ENCODE measurements at regions not wholly inside any gene's neighbourhood (a gene's known extent, or its start where the extent isn't known, plus 50 kb on each side); places are given as distances from the start of the nearest gene placed in this dataset.
"Not testable (repeated sequence)": the region's sequence is repeated elsewhere in the genome, so short reads cannot be mapped to it uniquely, and the experiment has no call there.

GRCh38 chr1:19562847-19563246 lies 77.5 kb upstream of the CAPZB start:
- no peak for DNase-seq
- Histone ChIP-seq H3K4me3 (ENCODE audit: low read length) (no peak overlapping the region), H3K36me3 (ENCODE audit: control insufficient read depth, insufficient read depth, low read length) (no peaks in the 10 kb centered on the region), H3K27ac (ENCODE audit: low read length) (peak overlapping the region; percentile 85), H3K27me3 (ENCODE audit: control insufficient read depth, insufficient read depth, low read length) (no peaks in the 10 kb centered on the region), H3K9me3 (replicated peaks; ENCODE audit: control insufficient read depth, low read depth, low read length) (no peaks in the 10 kb centered on the region), H3K4me1 (ENCODE audit: control insufficient read depth, insufficient read depth, low read length) (peaks cover 25% of the 10 kb centered on the region)
- WGBS (ENCODE audit: insufficient coverage), result no CpG with 5 or more reads among the region's 2 CpGs

DNA sequence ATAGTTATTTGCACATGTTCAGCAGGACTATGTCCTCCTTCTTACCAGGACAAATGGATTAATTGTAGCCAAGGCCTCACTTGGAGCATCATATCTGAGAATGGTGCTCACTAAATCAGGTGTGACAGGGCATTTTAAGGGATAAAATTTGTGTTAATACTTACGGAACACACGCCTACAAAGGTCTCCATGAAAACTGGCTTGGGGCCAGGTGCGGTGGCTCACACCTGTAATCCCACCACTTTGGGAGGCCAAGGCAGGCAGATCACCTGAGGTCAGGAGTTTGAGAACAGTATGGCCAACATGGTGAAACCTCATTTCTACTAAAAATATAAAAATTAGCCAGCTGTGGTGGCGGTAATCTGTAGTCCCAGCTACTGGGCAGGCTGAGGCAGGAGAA lies 75.1 kb upstream of the CAPZB start:
- Histone ChIP-seq H3K4me1 (ENCODE audit: control insufficient read depth, insufficient read depth, low read length) (peaks cover 22% of the 10 kb centered on the region), H3K27me3 (ENCODE audit: control insufficient read depth, insufficient read depth, low read length) (no peaks in the 10 kb centered on the region)
- WGBS (ENCODE audit: insufficient coverage), result 96% methylated on average over 4 of the region's 4 CpGs

GRCh38 chr1:19559641-19560040 lies 74.3 kb upstream of the CAPZB start:
- H3K27ac ChIP-seq (ENCODE audit: low read length), result no peak overlapping the region
- H3K36me3 ChIP-seq (ENCODE audit: control insufficient read depth, insufficient read depth, low read length), result no peaks in the 10 kb centered on the region
- no peak for DNase-seq
- WGBS (ENCODE audit: insufficient coverage), result no CpG with 5 or more reads among the region's 2 CpGs
- H3K4me3 ChIP-seq (ENCODE audit: low read length), result no peak overlapping the region
- no peaks in the 10 kb centered on the region for H3K27me3 ChIP-seq (ENCODE audit: control insufficient read depth, insufficient read depth, low read length)
- peaks cover 19% of the 10 kb centered on the region for H3K4me1 ChIP-seq (ENCODE audit: control insufficient read depth, insufficient read depth, low read length)
- H3K9me3 ChIP-seq (replicated peaks; ENCODE audit: control insufficient read depth, low read depth, low read length), result no peaks in the 10 kb centered on the region

More for the DNA sequence above, 75.1 kb upstream of the CAPZB start:
- DNase-seq, result no peak
- no peaks in the 10 kb centered on the region for H3K9me3 ChIP-seq (replicated peaks; ENCODE audit: control insufficient read depth, low read depth, low read length)
- no peak overlapping the region for H3K27ac ChIP-seq (ENCODE audit: low read length)
- H3K4me3 ChIP-seq (ENCODE audit: low read length), result no peak overlapping the region
- H3K36me3 ChIP-seq (ENCODE audit: control insufficient read depth, insufficient read depth, low read length), result no peaks in the 10 kb centered on the region

DNA sequence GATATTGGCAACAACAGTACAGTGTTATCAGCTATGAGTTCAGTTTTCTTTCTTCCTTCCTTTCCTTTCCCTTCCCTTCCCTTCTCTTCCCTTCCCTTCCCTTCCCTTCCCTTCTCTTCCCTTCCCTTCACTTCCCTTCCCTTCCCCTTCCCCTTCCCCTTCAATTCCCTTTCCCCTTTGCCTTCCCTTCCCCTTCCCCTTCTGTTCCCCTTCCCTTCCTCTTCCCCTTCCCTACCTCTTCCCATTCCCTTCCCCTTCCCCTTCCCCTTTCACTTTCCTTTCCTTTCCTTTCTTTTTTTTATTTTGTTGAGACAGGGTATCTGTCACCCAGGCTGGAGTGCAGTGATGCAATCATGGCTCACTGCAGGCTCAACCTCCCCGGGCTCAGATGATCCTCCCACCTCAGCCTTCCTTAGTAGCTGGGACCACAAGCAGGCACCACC lies 72.3 kb upstream of the CAPZB start:
- Histone ChIP-seq H3K4me3 (ENCODE audit: low read length) (no peak overlapping the region), H3K4me1 (ENCODE audit: control insufficient read depth, insufficient read depth, low read length) (no peaks in the 10 kb centered on the region), H3K27ac (ENCODE audit: low read length) (no peak overlapping the region), H3K36me3 (ENCODE audit: control insufficient read depth, insufficient read depth, low read length) (no peaks in the 10 kb centered on the region), H3K9me3 (replicated peaks; ENCODE audit: control insufficient read depth, low read depth, low read length) (no peaks in the 10 kb centered on the region), H3K27me3 (ENCODE audit: control insufficient read depth, insufficient read depth, low read length) (no peaks in the 10 kb centered on the region)
- WGBS (ENCODE audit: insufficient coverage), result 80% methylated on average over 1 of the region's 1 CpG
- DNase-seq, result no peak

- Histone ChIP-seq H3K36me3 (ENCODE audit: control insufficient read depth, insufficient read depth, low read length) (no peaks in the 10 kb centered on the region), H3K9me3 (replicated peaks; ENCODE audit: control insufficient read depth, low read depth, low read length) (no peaks in the 10 kb centered on the region), H3K27ac (ENCODE audit: low read length) (no peak overlapping the region), H3K4me1 (ENCODE audit: control insufficient read depth, insufficient read depth, low read length) (no peaks in the 10 kb centered on the region), H3K27me3 (ENCODE audit: control insufficient read depth, insufficient read depth, low read length) (no peaks in the 10 kb centered on the region), H3K4me3 (ENCODE audit: low read length) (no peak overlapping the region)
- no peak for DNase-seq
Measured at GRCh38 chr1:19554090-19554489, 68.8 kb upstream of the CAPZB start.

GRCh38 chr1:19552291-19553010 lies 67.1 kb upstream of the CAPZB start:
- H3K4me3 ChIP-seq (ENCODE audit: low read length), result no peak overlapping the region
- H3K4me1 ChIP-seq (ENCODE audit: control insufficient read depth, insufficient read depth, low read length), result no peaks in the 10 kb centered on the region
- DNase-seq, result no peak
- H3K27me3 ChIP-seq (ENCODE audit: control insufficient read depth, insufficient read depth, low read length), result no peaks in the 10 kb centered on the region
- H3K9me3 ChIP-seq (replicated peaks; ENCODE audit: control insufficient read depth, low read depth, low read length), result peaks cover 5% of the 10 kb centered on the region
- H3K27ac ChIP-seq (ENCODE audit: low read length), result no peak overlapping the region
- WGBS (ENCODE audit: insufficient coverage), result 76% methylated on average over 7 of the region's 7 CpGs
- H3K36me3 ChIP-seq (ENCODE audit: control insufficient read depth, insufficient read depth, low read length), result no peaks in the 10 kb centered on the region

DNA sequence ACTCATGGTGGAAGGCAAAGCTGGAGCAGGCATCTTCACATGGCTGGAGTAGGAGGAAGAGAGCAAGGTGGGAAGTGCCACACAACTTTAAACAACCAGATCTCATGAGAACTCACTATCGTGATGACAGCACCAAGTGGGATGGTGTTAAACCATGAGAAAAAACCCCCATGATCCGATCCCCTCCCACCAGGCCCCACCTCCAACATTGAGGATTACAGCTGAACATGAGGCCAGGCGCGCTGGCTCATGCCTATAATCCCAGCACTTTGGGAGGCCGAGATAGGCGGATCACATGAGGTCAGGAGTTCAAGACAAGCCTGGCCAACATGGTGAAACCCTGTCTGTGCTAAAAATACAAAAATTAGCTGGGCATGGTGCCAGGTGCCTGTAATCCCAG lies 66.5 kb upstream of the CAPZB start:
- H3K27me3 ChIP-seq (ENCODE audit: control insufficient read depth, insufficient read depth, low read length); H3K27ac ChIP-seq (ENCODE audit: low read length); H3K36me3 ChIP-seq (ENCODE audit: control insufficient read depth, insufficient read depth, low read length); DNase-seq; H3K4me3 ChIP-seq (ENCODE audit: low read length); H3K4me1 ChIP-seq (ENCODE audit: control insufficient read depth, insufficient read depth, low read length): not testable (repeated sequence)
- H3K9me3 ChIP-seq (replicated peaks; ENCODE audit: control insufficient read depth, low read depth, low read length), result peaks cover 11% of the 10 kb centered on the region
- WGBS (ENCODE audit: insufficient coverage), result 47% methylated on average over 5 of the region's 6 CpGs

DNA sequence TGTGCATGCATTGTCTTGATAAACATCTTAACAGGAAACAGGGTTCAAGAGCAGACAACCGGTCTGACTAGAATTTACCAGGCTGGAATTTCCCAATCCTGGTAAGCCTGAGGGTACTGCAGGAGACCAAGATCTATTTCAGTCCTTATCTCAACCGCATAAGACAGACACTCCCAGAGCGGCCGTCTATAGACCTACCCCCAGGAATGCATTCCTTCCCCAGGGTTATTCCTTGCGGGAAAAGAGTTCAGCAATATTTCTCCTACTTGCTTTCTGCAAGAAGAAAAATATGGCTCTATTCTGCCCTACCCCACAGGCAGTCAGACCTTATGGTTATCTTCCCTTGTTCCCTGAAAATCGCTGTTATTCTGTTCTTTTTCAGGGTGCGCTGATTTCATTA lies 65.1 kb upstream of the CAPZB start:
- H3K27ac ChIP-seq (ENCODE audit: low read length); H3K36me3 ChIP-seq (ENCODE audit: control insufficient read depth, insufficient read depth, low read length); H3K27me3 ChIP-seq (ENCODE audit: control insufficient read depth, insufficient read depth, low read length); H3K4me1 ChIP-seq (ENCODE audit: control insufficient read depth, insufficient read depth, low read length); DNase-seq; H3K4me3 ChIP-seq (ENCODE audit: low read length): not testable (repeated sequence)
- 93% methylated on average over 5 of the region's 7 CpGs for WGBS (ENCODE audit: insufficient coverage)
- peaks cover 17% of the 10 kb centered on the region for H3K9me3 ChIP-seq (replicated peaks; ENCODE audit: control insufficient read depth, low read depth, low read length)

DNA sequence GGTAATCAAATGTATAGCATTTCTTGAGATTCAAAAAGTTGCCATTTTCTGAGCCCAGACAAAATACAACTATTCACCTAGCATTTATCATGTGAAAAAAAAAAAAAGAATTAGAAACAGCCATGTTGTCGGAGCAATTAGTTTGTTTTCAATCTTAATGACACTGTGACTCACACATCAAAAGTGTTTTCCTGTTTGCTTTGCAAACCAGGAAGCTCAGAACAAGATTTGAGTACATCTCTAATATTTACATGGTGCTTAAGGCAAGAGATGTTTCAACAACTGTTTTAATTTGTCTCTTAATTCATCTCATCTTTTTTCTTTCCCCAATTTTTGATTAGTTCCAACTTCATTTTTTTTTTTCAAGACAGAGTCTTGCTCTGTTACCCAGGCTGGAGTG lies 62.5 kb upstream of the CAPZB start:
- H3K27me3 ChIP-seq (ENCODE audit: control insufficient read depth, insufficient read depth, low read length), result no peaks in the 10 kb centered on the region
- H3K4me1 ChIP-seq (ENCODE audit: control insufficient read depth, insufficient read depth, low read length), result no peaks in the 10 kb centered on the region
- no peak overlapping the region for H3K27ac ChIP-seq (ENCODE audit: low read length)
- H3K4me3 ChIP-seq (ENCODE audit: low read length), result no peak overlapping the region
- no peaks in the 10 kb centered on the region for H3K36me3 ChIP-seq (ENCODE audit: control insufficient read depth, insufficient read depth, low read length)
- no peak for DNase-seq
- WGBS (ENCODE audit: insufficient coverage), result no CpG with 5 or more reads among the region's 1 CpG
- H3K9me3 ChIP-seq (replicated peaks; ENCODE audit: control insufficient read depth, low read depth, low read length), result peaks cover 17% of the 10 kb centered on the region

DNA sequence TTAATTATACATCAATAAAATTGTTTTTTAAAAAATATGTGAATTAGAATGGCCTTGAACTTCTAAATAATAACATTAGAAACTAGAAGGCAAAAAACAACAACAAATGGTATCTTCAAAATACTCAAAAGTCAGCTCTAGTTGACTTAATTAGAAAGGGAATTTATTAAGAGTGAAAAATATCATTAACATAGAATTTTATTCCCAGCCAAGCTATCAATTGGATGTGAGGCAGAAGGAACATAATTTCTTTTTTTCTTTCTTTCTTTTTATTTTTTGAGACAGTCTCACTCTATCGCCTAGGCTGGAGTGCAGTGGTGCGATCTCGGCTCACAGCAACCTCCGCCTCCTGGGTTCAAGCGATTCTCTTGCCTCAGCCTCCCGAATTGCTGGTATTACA lies 51.2 kb upstream of the CAPZB start:
- H3K4me1 ChIP-seq (ENCODE audit: control insufficient read depth, insufficient read depth, low read length), result no peaks in the 10 kb centered on the region
- H3K27ac ChIP-seq (ENCODE audit: low read length), result no peak overlapping the region
- no peaks in the 10 kb centered on the region for H3K27me3 ChIP-seq (ENCODE audit: control insufficient read depth, insufficient read depth, low read length)
- no peak overlapping the region for H3K4me3 ChIP-seq (ENCODE audit: low read length)
- H3K9me3 ChIP-seq (replicated peaks; ENCODE audit: control insufficient read depth, low read depth, low read length), result peaks cover 11% of the 10 kb centered on the region
- no peaks in the 10 kb centered on the region for H3K36me3 ChIP-seq (ENCODE audit: control insufficient read depth, insufficient read depth, low read length)
- DNase-seq, result no peak
- WGBS (ENCODE audit: insufficient coverage), result 100% methylated on average over 3 of the region's 6 CpGs

DNA sequence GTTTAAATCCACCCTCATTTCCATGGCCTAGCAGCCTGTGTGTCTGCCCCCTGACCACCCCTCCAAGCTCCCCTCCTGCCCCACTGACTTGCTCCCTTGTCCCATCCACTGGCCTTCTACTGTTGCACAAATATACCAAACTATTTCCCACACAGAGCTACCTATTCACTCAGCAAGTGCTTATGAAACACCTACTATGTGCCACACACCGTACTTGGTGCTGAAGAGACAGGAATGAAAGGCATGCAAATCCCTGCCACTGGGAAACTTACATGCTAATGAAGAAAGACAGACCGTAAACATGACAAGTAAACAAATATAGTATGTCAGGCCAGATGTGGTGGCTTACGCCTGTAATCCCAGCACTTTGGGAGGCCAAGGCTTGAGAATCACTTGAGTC lies 49.9 kb upstream of the CAPZB start:
- Histone ChIP-seq H3K4me3 (ENCODE audit: low read length) (no peak overlapping the region), H3K36me3 (ENCODE audit: control insufficient read depth, insufficient read depth, low read length) (no peaks in the 10 kb centered on the region), H3K27me3 (ENCODE audit: control insufficient read depth, insufficient read depth, low read length) (no peaks in the 10 kb centered on the region), H3K4me1 (ENCODE audit: control insufficient read depth, insufficient read depth, low read length) (no peaks in the 10 kb centered on the region), H3K27ac (ENCODE audit: low read length) (no peak overlapping the region), H3K9me3 (replicated peaks; ENCODE audit: control insufficient read depth, low read depth, low read length) (peaks cover 9% of the 10 kb centered on the region)
- 100% methylated on average over 1 of the region's 3 CpGs for WGBS (ENCODE audit: insufficient coverage)
- no peak for DNase-seq

Data from muscle of leg (tissue), 3 donors.